Small intestine (tissue), 7 donors: ENCODE measurements at regions not wholly inside any gene's neighbourhood (a gene's known extent, or its start where the extent isn't known, plus 50 kb on each side); places are given as distances from the start of the nearest gene placed in this dataset.

ENCODE experiments used
- DNase-seq, 2 donors: peaks; one replicate each; pipeline versions ENCODE4 v3.0.0 to v3.0.0-alpha.2; 2013
- FAIRE-seq: peaks from 2 replicates; lab custom pipeline; 2012; peaks lifted over from hg19 to GRCh38; lab: Jason Lieb, UNC
- H3K27ac ChIP-seq, 3 donors: one replicate each; pipeline ENCODE4 v1.5.1; 2013; ENCODE audit warnings: low read length in 2 of 3, mild to moderate bottlenecking in 2 of 3, control low read depth in 1 of 3, inconsistent platforms in 1 of 3, low read depth in 1 of 3, moderate library complexity in 1 of 3
- H3K27me3 ChIP-seq, 3 donors: one replicate each; pipeline ENCODE4 v1.6.1; 2013; ENCODE audit warnings: low read length in 3 of 3, inconsistent platforms in 1 of 3; ENCODE audit not compliant: control insufficient read depth in 3 of 3, insufficient read depth in 3 of 3
- H3K36me3 ChIP-seq, 3 donors: one replicate each; pipeline ENCODE4 v1.6.1; 2013; ENCODE audit warnings: low read length in 3 of 3, inconsistent platforms in 1 of 3, low read depth in 1 of 3, mild to moderate bottlenecking in 1 of 3, moderate library complexity in 1 of 3; ENCODE audit not compliant: control insufficient read depth in 3 of 3, insufficient read depth in 2 of 3
- H3K4me1 ChIP-seq, 3 donors: one replicate each; pipeline ENCODE4 v1.6.1; 2013; ENCODE audit warnings: low read length in 2 of 3, inconsistent platforms in 1 of 3, low read depth in 1 of 3, mild to moderate bottlenecking in 1 of 3, moderate library complexity in 1 of 3; ENCODE audit not compliant: control insufficient read depth in 3 of 3, insufficient read depth in 2 of 3
- H3K4me3 ChIP-seq, 3 donors: one replicate each; pipeline ENCODE4 v1.5.1; 2013; ENCODE audit warnings: low read length in 3 of 3, control low read depth in 1 of 3, inconsistent platforms in 1 of 3, low read depth in 1 of 3, mild to moderate bottlenecking in 1 of 3, moderate library complexity in 1 of 3
- H3K9me3 ChIP-seq, 2 donors: one replicate each; pipeline ENCODE4 v1.6.1; 2013; ENCODE audit warnings: low read depth in 1 of 2, low read length in 1 of 2; ENCODE audit not compliant: control insufficient read depth in 2 of 2, insufficient read depth in 1 of 2
- WGBS, 3 donors: extraction: QIAGEN DNeasy Blood & Tissue Kit; methylation state at CpG; one replicate each; pipeline ENCODE4 v1.1.7; 2013; 5-methylcytosine and 5-hydroxymethylcytosine counted together
- donor health status: healthy with polysubstance abuse.
- donor health status: control.
- donor health status: control.
- donor health status: Bipolar disorder and iron deficiency.
- donor health status: healthy.

DNA sequence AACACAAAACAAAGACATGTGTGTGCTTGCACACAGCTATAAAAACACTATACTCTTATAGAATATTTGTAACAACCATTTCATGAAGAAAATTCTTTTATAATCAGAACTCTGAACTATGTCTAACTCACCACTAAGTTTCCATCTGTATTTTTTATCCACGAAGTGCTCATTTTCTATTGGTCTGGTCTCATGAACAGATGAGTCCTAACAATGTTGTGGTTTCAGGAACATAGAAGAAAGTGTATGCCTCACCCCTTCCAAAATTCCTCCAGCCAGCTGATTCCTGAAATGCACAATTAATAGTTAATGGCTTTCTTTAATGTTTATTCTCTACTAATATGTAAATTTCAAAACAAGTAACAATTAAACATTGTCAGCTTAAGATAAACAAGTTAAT is 325.3 kb upstream of the GRAMD2B start:
- Histone ChIP-seq H3K4me1 (no peaks in the 10 kb centered on the region), H3K9me3 (no peaks in the 10 kb centered on the region), H3K27me3 (peaks cover 0 to 3% (median 0%) of the 10 kb centered on the region in 3 donors), H3K4me3 (no peak overlapping the region), H3K27ac (no peak overlapping the region), H3K36me3 (no peaks in the 10 kb centered on the region)
- DNase-seq: no peak
- whole genome bisulfite sequencing, 3 donors: 72 to 83% (median 82%) methylated on average over 1 of the region's 1 CpG
- no peak for FAIRE-seq

DNA sequence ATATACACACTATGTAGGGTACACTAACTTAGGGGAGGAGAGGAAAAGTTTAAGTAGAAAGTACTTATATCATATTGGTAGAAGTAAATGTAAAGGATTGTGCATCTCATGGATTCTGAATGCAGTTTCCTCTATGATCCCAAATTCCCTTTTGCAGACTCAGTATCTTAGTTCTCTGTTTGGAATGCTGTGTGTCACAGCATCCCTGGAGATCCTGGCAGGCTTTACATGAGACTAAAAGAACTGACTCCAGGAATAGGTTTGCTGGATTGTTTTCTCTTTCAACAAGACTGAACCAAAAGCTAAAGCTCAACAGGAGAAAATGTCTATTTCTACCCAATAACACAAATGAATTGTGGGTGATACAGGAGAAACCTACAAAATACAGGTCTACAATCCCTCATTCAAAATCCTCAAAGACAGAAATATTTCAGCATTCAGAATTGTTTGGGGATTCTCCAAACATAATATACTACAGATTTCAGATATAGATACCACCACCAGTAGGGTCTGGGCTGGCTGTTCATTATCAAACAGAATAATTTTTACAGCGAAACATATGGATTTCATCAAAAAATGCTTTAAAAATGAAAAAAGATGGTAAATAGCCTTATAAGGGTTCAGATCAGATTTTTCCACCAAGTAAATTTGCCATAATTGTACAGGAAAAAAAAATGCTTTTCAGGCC is 324.7 kb upstream of the GRAMD2B start:
- H3K4me1 ChIP-seq: no peaks in the 10 kb centered on the region
- H3K27ac ChIP-seq: no peak overlapping the region
- peaks cover 0 to 3% (median 0%) of the 10 kb centered on the region in 3 donors for H3K27me3 ChIP-seq
- H3K36me3 ChIP-seq: no peaks in the 10 kb centered on the region
- WGBS, 3 donors: 93 to 100% (median 97%) methylated on average over 1 of the region's 1 CpG
- H3K4me3 ChIP-seq: no peak overlapping the region
- DNase-seq (no peak), FAIRE-seq (no peak)
- no peaks in the 10 kb centered on the region for H3K9me3 ChIP-seq

DNA sequence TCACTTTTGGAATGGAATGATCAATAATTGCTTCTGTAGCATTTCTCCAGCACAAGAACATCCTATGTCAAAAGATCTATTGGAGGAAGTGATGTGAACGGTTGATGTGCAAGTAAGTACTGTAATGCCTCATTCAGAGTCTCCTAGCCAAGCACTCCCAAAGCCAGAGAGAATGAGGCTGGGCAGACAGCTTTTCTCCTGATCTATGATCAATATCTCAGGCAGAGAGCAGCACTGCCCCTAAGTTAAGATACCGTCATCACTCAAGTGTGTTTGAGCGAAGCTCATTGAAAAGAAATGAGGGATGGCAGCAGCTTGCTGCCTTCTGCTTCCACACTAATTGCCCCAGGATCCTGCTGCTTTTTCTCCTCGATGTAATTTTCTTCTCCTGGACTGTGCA is 324.1 kb upstream of the GRAMD2B start:
- no peak overlapping the region for H3K4me3 ChIP-seq
- no peak for FAIRE-seq
- 81 to 86% (median 82%) methylated on average over 4 of the region's 4 CpGs for WGBS, 3 donors
- no peaks in the 10 kb centered on the region for H3K36me3 ChIP-seq
- peaks cover 0 to 3% (median 0%) of the 10 kb centered on the region in 3 donors for H3K27me3 ChIP-seq
- H3K4me1 ChIP-seq: no peaks in the 10 kb centered on the region
- H3K9me3 ChIP-seq: no peaks in the 10 kb centered on the region
- DNase-seq: no peak
- H3K27ac ChIP-seq: no peak overlapping the region

DNA sequence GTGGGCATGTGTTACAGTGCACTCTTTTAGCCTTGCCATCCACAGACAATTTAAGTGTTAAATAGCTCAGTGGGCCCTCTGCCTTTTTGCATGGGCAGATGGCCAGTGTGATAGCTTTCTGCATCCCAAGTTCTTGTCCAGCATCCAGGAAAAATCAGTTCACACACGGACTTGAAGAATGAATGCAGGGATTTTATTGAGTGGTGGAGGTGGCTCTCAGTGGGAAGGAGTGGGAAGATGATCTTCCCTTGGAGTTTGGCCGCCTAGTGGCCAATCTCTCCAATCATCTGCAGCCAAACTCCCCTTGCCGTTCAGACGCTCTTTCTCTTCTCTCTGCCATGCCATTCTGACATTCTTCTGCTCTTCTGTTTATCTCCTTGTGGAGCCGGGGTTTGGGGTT is 322.4 kb upstream of the GRAMD2B start:
- no peak for DNase-seq
- WGBS, 3 donors: 53 to 63% (median 55%) methylated on average over 5 of the region's 5 CpGs
- Histone ChIP-seq H3K27me3 (peaks cover 0 to 3% (median 0%) of the 10 kb centered on the region in 3 donors), H3K4me3 (no peak overlapping the region), H3K9me3 (no peaks in the 10 kb centered on the region), H3K27ac (no peak overlapping the region), H3K4me1 (no peaks in the 10 kb centered on the region), H3K36me3 (no peaks in the 10 kb centered on the region)
- FAIRE-seq: no peak

DNA sequence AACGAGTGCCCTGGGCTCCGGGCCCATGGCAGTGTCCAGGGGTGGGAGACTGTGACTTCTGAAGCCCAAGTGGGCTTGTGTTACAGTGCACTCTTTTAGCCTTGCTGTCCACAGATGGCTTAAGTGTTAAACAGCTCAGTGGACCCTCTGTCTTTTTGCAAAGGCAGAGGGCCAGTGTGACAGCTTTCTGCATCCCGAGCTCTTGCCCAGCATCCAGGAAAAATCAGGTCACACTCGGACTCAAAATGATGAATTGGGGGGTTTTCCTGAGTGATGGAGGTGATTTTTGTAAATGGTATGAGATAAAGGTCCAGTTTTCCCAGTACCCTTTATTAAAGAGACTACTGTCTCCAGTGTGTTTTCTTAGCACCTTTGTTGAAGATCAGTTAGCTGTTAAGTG is 321.3 kb upstream of the GRAMD2B start:
- Histone ChIP-seq H3K4me3 (no peak overlapping the region), H3K4me1 (no peaks in the 10 kb centered on the region), H3K27ac (no peak overlapping the region), H3K27me3 (peaks cover 0 to 3% (median 0%) of the 10 kb centered on the region in 3 donors), H3K36me3 (no peaks in the 10 kb centered on the region), H3K9me3 (no peaks in the 10 kb centered on the region)
- FAIRE-seq (no peak), DNase-seq (no peak)
- WGBS, 3 donors: 59 to 83% (median 72%) methylated on average over 4 of the region's 4 CpGs

DNA sequence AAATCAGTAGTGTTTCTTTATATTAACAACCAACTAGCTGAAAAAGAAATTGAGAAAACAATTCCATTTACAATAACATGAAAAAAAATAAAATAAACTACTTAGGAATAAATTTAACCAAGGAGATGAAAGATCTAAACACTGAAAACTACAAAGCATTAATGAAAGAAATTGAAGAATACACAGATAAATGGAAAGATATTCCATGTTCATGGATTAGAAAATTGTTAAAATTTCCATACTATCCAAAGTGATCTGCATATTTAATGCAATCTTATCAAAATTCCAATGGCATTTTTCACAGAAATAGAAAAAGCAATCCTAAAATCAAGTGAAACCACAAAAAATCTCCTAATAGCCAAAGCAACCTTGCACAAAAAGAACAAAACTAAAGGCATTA is 320.2 kb upstream of the GRAMD2B start:
- Histone ChIP-seq H3K27me3 (peaks cover 0 to 3% (median 0%) of the 10 kb centered on the region in 3 donors), H3K4me3 (no peak overlapping the region), H3K4me1 (no peaks in the 10 kb centered on the region), H3K27ac (no peak overlapping the region), H3K36me3 (no peaks in the 10 kb centered on the region), H3K9me3 (no peaks in the 10 kb centered on the region)
- peak; percentile 41 for FAIRE-seq
- no peak for DNase-seq

DNA sequence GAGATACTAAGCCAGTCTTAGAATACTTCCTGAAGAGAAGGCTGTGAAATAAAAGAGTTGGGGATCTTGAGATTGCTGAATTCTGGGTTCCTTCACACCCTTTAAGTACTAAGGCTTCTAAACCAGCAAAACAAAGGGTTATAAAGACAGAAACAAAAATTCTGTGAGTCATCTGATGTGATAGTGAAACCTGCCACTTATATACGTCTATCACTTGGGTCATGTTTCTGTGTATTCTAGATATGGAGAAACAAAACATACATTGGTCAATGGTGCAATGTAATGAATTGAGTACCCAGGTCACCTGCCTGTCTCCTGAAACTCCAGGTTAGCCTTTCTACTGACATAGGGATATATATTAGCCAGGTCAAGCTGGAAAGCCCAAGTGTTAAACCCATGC is 319.3 kb upstream of the GRAMD2B start:
- Histone ChIP-seq H3K4me3 (no peak overlapping the region), H3K36me3 (no peaks in the 10 kb centered on the region), H3K9me3 (no peaks in the 10 kb centered on the region), H3K27ac (no peak overlapping the region), H3K4me1 (no peaks in the 10 kb centered on the region), H3K27me3 (peaks cover 0 to 3% (median 0%) of the 10 kb centered on the region in 3 donors)
- DNase-seq (no peak), FAIRE-seq (no peak)
- 26 to 56% (median 29%) methylated on average over 1 of the region's 1 CpG for WGBS, 3 donors

DNA sequence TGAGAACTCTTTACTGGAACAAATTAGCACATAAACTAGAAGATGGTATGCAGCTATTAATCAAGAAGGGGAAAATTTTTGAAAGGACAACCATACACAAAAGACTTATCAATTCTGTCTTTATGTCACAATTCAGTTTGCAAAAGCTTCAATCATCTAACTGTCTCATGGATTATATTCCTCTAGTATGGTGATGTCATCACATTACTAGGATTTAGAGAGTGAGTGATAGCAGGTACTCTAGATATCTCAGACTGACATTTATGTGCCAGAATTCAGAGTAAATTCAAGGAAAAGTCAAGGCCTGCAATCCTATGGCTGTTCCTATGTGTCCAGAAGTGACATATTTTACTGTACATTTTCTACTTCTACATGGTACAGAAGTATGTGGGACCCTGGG is 318.9 kb upstream of the GRAMD2B start:
- DNase-seq (no peak), FAIRE-seq (no peak)
- Histone ChIP-seq H3K9me3 (no peaks in the 10 kb centered on the region), H3K27ac (no peak overlapping the region), H3K36me3 (no peaks in the 10 kb centered on the region), H3K4me3 (no peak overlapping the region), H3K27me3 (no peaks in the 10 kb centered on the region), H3K4me1 (no peaks in the 10 kb centered on the region)

DNA sequence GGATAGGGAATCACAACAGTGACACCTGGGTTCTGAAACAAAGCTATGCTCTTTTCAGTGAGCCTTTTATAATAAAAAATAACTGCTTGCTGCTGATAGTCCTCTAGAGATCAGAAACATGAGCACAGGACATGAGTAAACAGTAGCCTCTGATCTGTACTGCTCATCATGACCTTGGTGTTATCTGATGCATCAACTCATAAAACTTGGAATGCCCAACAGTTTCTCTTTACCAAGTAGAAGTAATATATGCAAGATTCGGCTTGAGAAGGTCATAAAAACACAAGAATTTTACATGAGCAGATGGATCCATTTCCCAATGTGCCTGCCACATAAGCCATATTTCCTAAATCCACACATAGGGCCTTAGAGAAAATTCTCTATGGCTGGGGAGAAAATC is 318.3 kb upstream of the GRAMD2B start:
- Histone ChIP-seq H3K27ac (no peak overlapping the region), H3K27me3 (no peaks in the 10 kb centered on the region), H3K9me3 (no peaks in the 10 kb centered on the region), H3K36me3 (no peaks in the 10 kb centered on the region), H3K4me3 (no peak overlapping the region), H3K4me1 (no peaks in the 10 kb centered on the region)
- DNase-seq: peak in 1 of 2 donors; percentile 4
- 0% methylated on average over 1 of the region's 1 CpG for WGBS, 3 donors
- no peak for FAIRE-seq
